ENCODE measurements at regions not wholly inside any gene's neighbourhood (a gene's known extent, or its start where the extent isn't known, plus 50 kb on each side); places are given as distances from the start of the nearest gene placed in this dataset.

DNA sequence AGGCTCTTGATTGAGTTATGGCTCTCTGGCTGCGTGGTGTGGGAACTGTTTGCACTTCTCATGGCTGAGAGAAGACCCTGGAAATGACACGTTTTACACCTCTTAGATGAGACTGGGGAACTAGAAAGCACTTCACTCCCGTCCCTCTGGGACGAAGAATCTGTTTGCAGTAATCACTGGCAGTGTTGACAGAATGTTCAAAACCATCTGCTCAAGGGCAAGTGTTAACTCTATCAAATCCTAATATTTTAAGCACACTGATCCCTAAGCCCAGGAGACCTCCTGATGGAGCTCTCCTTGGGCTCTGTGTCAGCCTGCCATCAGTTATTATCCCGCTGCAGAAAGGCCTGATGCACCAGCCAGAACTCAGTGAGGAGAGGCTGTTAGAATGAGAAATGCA lies 323.8 kb upstream of the DNAJC19 start:
- no peak for FAIRE-seq
- dilution Hi-C loops (cut with MboI; ENCODE audit: extremely low pct_ligation_motif_present, low sequenced_read_pairs), result no loop called here
- H3K79me2 ChIP-seq (ENCODE audit: control insufficient read depth, insufficient read depth, low read length), result no peaks in the 10 kb centered on the region

DNA sequence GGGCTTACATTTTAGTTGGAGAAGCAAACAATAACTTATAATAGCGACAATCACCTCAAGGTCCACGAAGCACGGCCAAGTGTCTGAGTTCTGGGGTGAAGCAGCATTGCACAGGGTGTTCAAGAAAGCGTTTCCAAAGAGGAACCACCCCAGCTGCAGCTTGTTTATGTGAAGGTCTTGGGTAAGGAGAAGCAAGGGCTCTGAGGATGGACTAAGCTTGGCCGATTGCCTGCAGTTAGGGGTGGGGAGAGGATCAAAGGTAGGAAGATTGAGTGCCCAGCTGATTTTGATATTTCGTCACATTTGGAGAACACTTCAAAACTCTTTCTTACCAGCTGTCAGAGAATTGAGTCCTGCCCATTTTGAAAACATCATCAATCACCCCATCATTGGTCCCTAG lies 321.6 kb upstream of the DNAJC19 start:
- TF ChIP-seq, protein P1, sequence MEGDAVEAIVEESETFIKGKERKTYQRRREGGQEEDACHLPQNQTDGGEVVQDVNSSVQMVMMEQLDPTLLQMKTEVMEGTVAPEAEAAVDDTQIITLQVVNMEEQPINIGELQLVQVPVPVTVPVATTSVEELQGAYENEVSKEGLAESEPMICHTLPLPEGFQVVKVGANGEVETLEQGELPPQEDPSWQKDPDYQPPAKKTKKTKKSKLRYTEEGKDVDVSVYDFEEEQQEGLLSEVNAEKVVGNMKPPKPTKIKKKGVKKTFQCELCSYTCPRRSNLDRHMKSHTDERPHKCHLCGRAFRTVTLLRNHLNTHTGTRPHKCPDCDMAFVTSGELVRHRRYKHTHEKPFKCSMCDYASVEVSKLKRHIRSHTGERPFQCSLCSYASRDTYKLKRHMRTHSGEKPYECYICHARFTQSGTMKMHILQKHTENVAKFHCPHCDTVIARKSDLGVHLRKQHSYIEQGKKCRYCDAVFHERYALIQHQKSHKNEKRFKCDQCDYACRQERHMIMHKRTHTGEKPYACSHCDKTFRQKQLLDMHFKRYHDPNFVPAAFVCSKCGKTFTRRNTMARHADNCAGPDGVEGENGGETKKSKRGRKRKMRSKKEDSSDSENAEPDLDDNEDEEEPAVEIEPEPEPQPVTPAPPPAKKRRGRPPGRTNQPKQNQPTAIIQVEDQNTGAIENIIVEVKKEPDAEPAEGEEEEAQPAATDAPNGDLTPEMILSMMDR (optimal IDR thresholded peaks at IDR 0.05 in 1 of 3, IDR thresholded peaks at IDR 0.05 in 1 of 3, conservative IDR thresholded peaks at IDR 0.05 in 1 of 3; ENCODE audit: extremely low read depth in 1 of 3, insufficient read depth in 2 of 3, low read length in 3 of 3), result no peak
- TF ChIP-seq EZH2 (IDR thresholded peaks at IDR 0.05; ENCODE audit: low read length), result no peak
- H3K4me3 ChIP-seq (ENCODE audit: control insufficient read depth in 2 of 3, extremely low read depth in 1 of 3, insufficient read depth in 2 of 3, low read depth in 1 of 3, low read length in 3 of 3), result no peak overlapping the region
- no peaks in the 10 kb centered on the region for H4K20me1 ChIP-seq (ENCODE audit: control insufficient read depth, extremely low read depth, insufficient read depth, low read length)
- dilution Hi-C loops (cut with MboI; ENCODE audit: extremely low pct_ligation_motif_present, low sequenced_read_pairs), result no loop called here
- no peaks in the 10 kb centered on the region for H3K4me1 ChIP-seq (ENCODE audit: control insufficient read depth, extremely low read depth, insufficient read depth, low read length)
- FAIRE-seq, result no peak
- H3K36me3 ChIP-seq (ENCODE audit: control insufficient read depth in 2 of 2, extremely low read depth in 1 of 2, insufficient read depth in 2 of 2, low read length in 2 of 2), result no peaks in the 10 kb centered on the region
- H2AFZ ChIP-seq (ENCODE audit: control insufficient read depth, low read length), result no peak overlapping the region
- no peaks in the 10 kb centered on the region for H3K9me3 ChIP-seq (ENCODE audit: control insufficient read depth, low read depth, low read length)
- H3K27ac ChIP-seq (ENCODE audit: control insufficient read depth, insufficient read depth, low read length), result no peak overlapping the region
- no peak for DNase-seq (ENCODE audit: low read depth, low spot score)
- no peaks in the 10 kb centered on the region for H3K79me2 ChIP-seq (ENCODE audit: control insufficient read depth, insufficient read depth, low read length)
- H3K9ac ChIP-seq (ENCODE audit: control insufficient read depth, extremely low read depth, insufficient read depth, low read length), result no peak overlapping the region
- no peaks in the 10 kb centered on the region for H3K9me1 ChIP-seq (ENCODE audit: control insufficient read depth, extremely low read depth, insufficient read depth, low read length)
- no peak overlapping the region for H3K4me2 ChIP-seq (ENCODE audit: control insufficient read depth, extremely low read depth, insufficient read depth, low read depth, low read length)
- H3K27me3 ChIP-seq (ENCODE audit: control insufficient read depth, extremely low read depth, insufficient read depth, low read length), result no peaks in the 10 kb centered on the region

More for the DNA sequence above, 323.8 kb upstream of the DNAJC19 start:
- H4K20me1 ChIP-seq (ENCODE audit: control insufficient read depth, extremely low read depth, insufficient read depth, low read length), result no peaks in the 10 kb centered on the region
- H3K9me3 ChIP-seq (ENCODE audit: control insufficient read depth, low read depth, low read length), result no peaks in the 10 kb centered on the region
- no peak overlapping the region for H3K4me3 ChIP-seq (ENCODE audit: control insufficient read depth in 2 of 3, extremely low read depth in 1 of 3, insufficient read depth in 2 of 3, low read depth in 1 of 3, low read length in 3 of 3)
- no peaks in the 10 kb centered on the region for H3K36me3 ChIP-seq (ENCODE audit: control insufficient read depth in 2 of 2, extremely low read depth in 1 of 2, insufficient read depth in 2 of 2, low read length in 2 of 2)
- H3K4me1 ChIP-seq (ENCODE audit: control insufficient read depth, extremely low read depth, insufficient read depth, low read length), result no peaks in the 10 kb centered on the region
- no peak for TF ChIP-seq EZH2 (IDR thresholded peaks at IDR 0.05; ENCODE audit: low read length)
- TF ChIP-seq, protein P1 (optimal IDR thresholded peaks at IDR 0.05 in 1 of 3, IDR thresholded peaks at IDR 0.05 in 1 of 3, conservative IDR thresholded peaks at IDR 0.05 in 1 of 3; ENCODE audit: extremely low read depth in 1 of 3, insufficient read depth in 2 of 3, low read length in 3 of 3), result no peak
- no peak overlapping the region for H3K27ac ChIP-seq (ENCODE audit: control insufficient read depth, insufficient read depth, low read length)
- H2AFZ ChIP-seq (ENCODE audit: control insufficient read depth, low read length), result no peak overlapping the region
- H3K4me2 ChIP-seq (ENCODE audit: control insufficient read depth, extremely low read depth, insufficient read depth, low read depth, low read length), result no peak overlapping the region
- no peak for DNase-seq (ENCODE audit: low read depth, low spot score)
- H3K27me3 ChIP-seq (ENCODE audit: control insufficient read depth, extremely low read depth, insufficient read depth, low read length), result no peaks in the 10 kb centered on the region
- no peaks in the 10 kb centered on the region for H3K9me1 ChIP-seq (ENCODE audit: control insufficient read depth, extremely low read depth, insufficient read depth, low read length)
- H3K9ac ChIP-seq (ENCODE audit: control insufficient read depth, extremely low read depth, insufficient read depth, low read length), result no peak overlapping the region
